Psoas muscle (tissue), 7 donors: ENCODE measurements at regions not wholly inside any gene's neighbourhood (a gene's known extent, or its start where the extent isn't known, plus 50 kb on each side); places are given as distances from the start of the nearest gene placed in this dataset.
A peak's percentile ranks its signal among the peaks of the same experiment; 100 is the strongest.
"Not testable (repeated sequence)": the region's sequence is repeated elsewhere in the genome, so short reads cannot be mapped to it uniquely, and the experiment has no call there.

ENCODE experiments used
- ATAC-seq, 4 donors: fragments of 200-7000 bp; cut with Tn5 transposase; one replicate each; pipeline ENCODE4 v1.9.1; 2020; ENCODE audit warnings: moderate library complexity in 3 of 4, mild to moderate bottlenecking in 2 of 4
- DNase-seq, 2 donors: peaks; one replicate each; pipeline ENCODE4 v3.0.0-alpha.2; 2020
- H3K27ac ChIP-seq: fragments of 200-600 bp; one replicate; pipeline ENCODE4 v1.8.0; 2022
- H3K27me3 ChIP-seq, 3 donors: fragments of 200-600 bp in 1 of 3; one replicate each; pipeline versions ENCODE4 v1.6.1 to v1.8.0; 2013 to 2022; ENCODE audit warnings: low read length in 2 of 3, mild to moderate bottlenecking in 2 of 3, moderate library complexity in 1 of 3; ENCODE audit not compliant: insufficient read depth in 3 of 3
- H3K36me3 ChIP-seq, 2 donors: fragments of 200-600 bp in 1 of 2; one replicate each; pipeline versions ENCODE4 v1.6.1 to v1.8.0; 2013 to 2022; ENCODE audit warnings: low read depth in 1 of 2, mild to moderate bottlenecking in 1 of 2, moderate library complexity in 1 of 2; ENCODE audit not compliant: insufficient read depth in 1 of 2
- H3K4me1 ChIP-seq: fragments of 200-600 bp; one replicate; pipeline ENCODE4 v1.8.0; 2022
- H3K4me3 ChIP-seq: fragments of 200-600 bp; one replicate; pipeline ENCODE4 v1.8.0; 2022; ENCODE audit warnings: mild to moderate bottlenecking
- H3K9me3 ChIP-seq: fragments of 200-600 bp; one replicate; pipeline ENCODE4 v1.8.0; 2022
- CTCF ChIP-seq: fragments of 200-600 bp; IDR thresholded peaks from one replicate; pipeline ENCODE4 v1.8.0; 2022; ENCODE audit warnings: antibody characterized with exemption
- WGBS, 3 donors: extraction: QIAGEN DNeasy Blood & Tissue Kit; methylation state at CpG; one replicate each; pipeline versions ENCODE4 v1.1.6 to v1.1.7; 2013; 5-methylcytosine and 5-hydroxymethylcytosine counted together
- intact Hi-C, 2 donors: fragments of 100-400 bp; cut with DNase I; formaldehyde crosslinking; loops; one replicate each; pipeline versions ENCODE4 v1.11.0 to v1.14.2; 2022
- donor health status: healthy with polysubstance abuse.
- donor health status: DM: no; HTN: no; CAD: no; lungs with moderate emphysema.
- donor health status: Bipolar disorder and iron deficiency.
- donor health status: healthy.
- donor health status: DM: yes; HTN: yes; CAD: no.
- donor health status: DM: no; HTN: no; CAD: no.
- donor health status: DM: yes; HTN: yes; CAD: no.

DNA sequence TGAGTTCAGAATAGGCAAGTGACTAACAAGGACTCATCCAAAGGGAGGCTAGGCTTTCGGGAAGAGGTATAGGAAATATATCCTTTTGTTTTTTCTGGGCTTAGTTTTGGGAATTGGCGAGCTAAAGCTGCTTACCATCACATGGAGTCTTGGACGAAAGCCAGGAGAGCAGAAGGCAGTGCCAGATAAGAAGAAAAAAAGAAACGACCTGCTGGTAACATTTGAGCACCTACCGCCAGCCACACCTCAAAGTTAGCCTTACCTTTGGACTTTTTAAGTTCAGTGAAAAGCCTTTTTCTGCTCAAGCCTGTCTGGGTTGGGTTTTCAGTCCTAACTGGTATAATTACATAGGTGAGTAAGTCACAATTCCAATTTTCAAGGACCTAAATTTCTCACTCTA, 85.1 kb upstream of the LCORL start:
- H3K9me3 ChIP-seq, result no peaks in the 10 kb centered on the region
- ATAC-seq, result no peak
- WGBS, 3 donors, result 34 to 52% (median 37%) methylated on average over 5 of the region's 5 CpGs
- no peaks in the 10 kb centered on the region for H3K4me1 ChIP-seq
- H3K36me3 ChIP-seq, result no peaks in the 10 kb centered on the region
- DNase-seq, result no peak
- no peak for TF ChIP-seq CTCF
- no peak overlapping the region for H3K4me3 ChIP-seq
- no peak overlapping the region for H3K27ac ChIP-seq
- intact Hi-C loops, result no loop called here
- H3K27me3 ChIP-seq, result no peaks in the 10 kb centered on the region

GRCh38 chr4:18105030-18106011, 83.8 kb upstream of the LCORL start:
- 74 to 75% (median 75%) methylated on average over 4 of the region's 4 CpGs for WGBS, 3 donors
- H3K36me3 ChIP-seq, result no peaks in the 10 kb centered on the region
- intact Hi-C loops, result no loop called here
- H3K27ac ChIP-seq, result no peak overlapping the region
- no peaks in the 10 kb centered on the region for H3K4me1 ChIP-seq
- no peaks in the 10 kb centered on the region for H3K27me3 ChIP-seq
- no peaks in the 10 kb centered on the region for H3K9me3 ChIP-seq
- no peak for DNase-seq
- TF ChIP-seq CTCF, result no peak
- H3K4me3 ChIP-seq, result no peak overlapping the region
- no peak for ATAC-seq

DNA sequence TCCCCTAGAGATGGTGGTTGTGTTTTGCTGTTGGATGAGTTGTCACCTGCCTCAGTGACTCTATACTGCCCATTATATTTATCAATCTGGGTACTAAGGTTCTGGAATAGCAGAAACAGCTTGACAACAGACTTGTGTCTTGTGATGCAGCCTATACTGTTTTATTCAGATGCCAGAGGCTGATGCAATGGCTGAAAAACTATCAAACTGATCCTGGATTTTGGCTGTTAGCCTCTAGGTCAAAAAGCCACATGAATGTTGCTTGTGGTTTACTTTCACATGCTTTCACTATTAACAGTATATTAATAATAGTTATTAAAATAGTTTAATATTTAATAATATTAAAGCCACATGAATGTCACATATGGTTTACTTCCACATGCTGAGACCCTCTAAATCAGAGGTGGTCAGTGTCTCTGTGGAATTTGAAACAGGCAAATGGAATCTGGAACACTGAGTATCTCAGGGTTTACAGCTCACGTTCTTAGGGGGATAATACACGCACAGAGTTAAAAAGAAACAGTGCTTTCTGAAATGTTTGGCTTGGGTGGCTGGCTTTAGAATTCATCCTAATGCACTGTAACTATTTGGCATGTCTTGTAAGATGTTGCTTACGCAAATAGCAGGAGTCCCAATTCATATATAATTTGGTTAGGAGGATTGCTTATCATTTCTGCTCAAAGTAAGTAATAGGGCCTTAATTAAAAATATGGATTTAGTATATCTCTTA, 82.5 kb upstream of the LCORL start:
- no peak for TF ChIP-seq CTCF
- H3K4me1 ChIP-seq, result no peaks in the 10 kb centered on the region
- no peaks in the 10 kb centered on the region for H3K27me3 ChIP-seq
- no peak for DNase-seq
- no peaks in the 10 kb centered on the region for H3K9me3 ChIP-seq
- 29 to 33% (median 33%) methylated on average over 3 of the region's 3 CpGs for WGBS, 3 donors
- H3K36me3 ChIP-seq, result no peaks in the 10 kb centered on the region
- no peak for ATAC-seq
- intact Hi-C loops, result no loop called here
- no peak overlapping the region for H3K4me3 ChIP-seq
- no peak overlapping the region for H3K27ac ChIP-seq

DNA sequence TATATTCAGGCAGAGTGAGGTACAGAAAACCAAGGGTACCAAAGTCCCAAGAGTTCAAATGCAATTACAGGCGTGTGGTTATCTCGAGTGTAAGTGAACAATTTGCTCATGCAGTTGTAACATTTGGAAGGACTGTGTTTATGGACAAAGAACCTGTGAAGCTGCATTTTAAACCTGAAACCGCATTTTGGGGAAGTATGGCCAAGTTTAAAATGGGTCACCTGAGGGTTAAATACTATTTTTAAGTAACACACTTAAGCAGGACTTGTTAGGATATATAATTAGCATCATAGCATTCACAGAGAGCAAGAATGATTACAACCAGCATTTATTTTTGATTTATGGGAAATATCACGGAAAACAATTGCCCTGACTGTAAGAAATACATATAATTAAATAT, 79.1 kb upstream of the LCORL start:
- no peaks in the 10 kb centered on the region for H3K36me3 ChIP-seq
- H3K27me3 ChIP-seq, result no peaks in the 10 kb centered on the region
- H3K4me3 ChIP-seq, result no peak overlapping the region
- no peak for DNase-seq
- WGBS, 3 donors, result 65 to 71% (median 69%) methylated on average over 4 of the region's 4 CpGs
- H3K4me1 ChIP-seq, result no peaks in the 10 kb centered on the region
- intact Hi-C loops, result no loop called here
- ATAC-seq, result no peak
- no peak for TF ChIP-seq CTCF
- no peaks in the 10 kb centered on the region for H3K9me3 ChIP-seq
- no peak overlapping the region for H3K27ac ChIP-seq

GRCh38 chr4:18090447-18090846, 68.9 kb upstream of the LCORL start:
- intact Hi-C loops, H3K36me3 ChIP-seq, H3K4me1 ChIP-seq, H3K4me3 ChIP-seq, ATAC-seq, H3K27me3 ChIP-seq, H3K9me3 ChIP-seq, H3K27ac ChIP-seq: not testable (repeated sequence)
- DNase-seq, result peak in 1 of 2 donors; percentile 42
- 64 to 71% (median 66%) methylated on average over 6 of the region's 6 CpGs for WGBS, 3 donors
